NCI-H146 treated with DMSO at 0.1 percent for 48 hours (cell line): ENCODE measurements at regions not wholly inside any gene's neighbourhood (a gene's known extent, or its start where the extent isn't known, plus 50 kb on each side); places are given as distances from the start of the nearest gene placed in this dataset.

Experiments used
- DNase-seq: peaks from one replicate; lab custom pipeline; 2025; ENCODE audit not compliant: unreplicated experiment; lab: John Stamatoyannopoulos, UW

DNA sequence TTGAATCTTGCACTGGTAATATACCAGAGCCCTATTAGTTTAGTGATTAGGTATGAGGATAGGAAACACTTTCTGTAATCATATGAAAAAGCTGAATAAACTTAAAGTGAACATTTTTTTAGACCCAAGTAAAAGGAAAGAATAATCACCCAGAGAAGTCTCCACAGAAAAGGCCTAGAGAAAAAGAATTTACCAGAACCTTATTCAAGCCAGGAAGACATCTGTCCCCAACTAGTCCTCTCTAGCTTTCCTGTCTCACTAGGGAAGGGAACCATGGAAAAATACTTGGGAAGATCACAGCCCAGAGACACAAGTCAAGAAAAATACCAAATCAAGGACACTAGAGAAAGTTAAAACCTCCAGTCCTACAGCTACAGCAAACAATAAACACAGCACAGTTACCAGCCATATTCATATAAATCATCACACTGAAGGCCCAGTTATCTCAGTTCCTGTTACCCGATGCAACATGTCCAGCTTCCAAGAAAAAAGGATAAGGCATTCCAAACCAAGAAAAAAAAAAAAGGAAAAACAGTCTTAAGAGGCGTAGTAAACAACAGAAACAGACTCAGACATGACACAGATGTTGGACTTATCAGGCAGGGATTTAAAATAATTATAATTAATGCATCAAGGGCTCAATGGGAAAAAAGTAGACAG is 461.5 kb downstream of the IRS1 start:
- DNase-seq: no peak

- no peak for DNase-seq
Observed at GRCh38 chr2:226336283-226336682, 463.3 kb downstream of the IRS1 start.

- no peak for DNase-seq
Observed at GRCh38 chr2:226334981-226335720, 464.5 kb downstream of the IRS1 start.

DNA sequence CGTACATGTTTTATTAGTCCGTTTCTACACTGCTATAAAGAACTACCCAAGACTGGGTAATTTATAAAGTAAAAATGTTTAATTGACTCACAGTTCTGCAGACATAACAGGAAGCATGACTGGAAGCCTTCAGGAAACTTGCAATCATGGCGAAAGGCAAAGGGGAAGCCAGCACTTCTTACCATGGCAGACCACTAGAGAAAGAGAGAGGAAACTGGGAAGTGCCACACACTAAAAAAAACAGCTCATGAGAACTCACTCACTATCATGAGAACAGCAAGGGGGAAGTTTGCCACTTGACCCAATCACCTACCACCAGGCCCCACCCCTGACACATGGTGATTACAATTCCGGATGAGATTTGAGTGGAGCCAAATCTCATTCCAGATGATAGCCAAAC is 466.2 kb downstream of the IRS1 start:
- DNase-seq: no peak

- DNase-seq: no peak
Observed at GRCh38 chr2:226330206-226330605, 469.4 kb downstream of the IRS1 start.

DNA sequence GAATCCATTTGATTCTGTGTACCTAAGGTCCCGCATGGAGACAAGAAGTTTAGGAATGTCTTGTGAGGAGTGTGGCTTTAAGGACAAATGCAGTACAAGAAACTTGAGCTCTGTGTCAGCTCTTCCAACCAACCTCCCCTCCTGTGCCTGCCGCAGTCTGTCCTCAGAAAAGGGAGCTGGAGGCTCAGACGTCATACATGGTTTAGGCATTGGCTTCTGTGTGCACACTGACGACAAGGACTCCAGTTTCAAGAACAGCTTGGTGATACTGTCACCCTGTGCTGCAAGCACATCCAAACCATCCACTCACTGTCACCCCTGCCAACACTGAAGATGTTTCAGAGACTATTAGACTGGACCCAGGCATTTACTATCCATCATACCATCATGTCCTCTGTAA is 470.4 kb downstream of the IRS1 start:
- no peak for DNase-seq

DNA sequence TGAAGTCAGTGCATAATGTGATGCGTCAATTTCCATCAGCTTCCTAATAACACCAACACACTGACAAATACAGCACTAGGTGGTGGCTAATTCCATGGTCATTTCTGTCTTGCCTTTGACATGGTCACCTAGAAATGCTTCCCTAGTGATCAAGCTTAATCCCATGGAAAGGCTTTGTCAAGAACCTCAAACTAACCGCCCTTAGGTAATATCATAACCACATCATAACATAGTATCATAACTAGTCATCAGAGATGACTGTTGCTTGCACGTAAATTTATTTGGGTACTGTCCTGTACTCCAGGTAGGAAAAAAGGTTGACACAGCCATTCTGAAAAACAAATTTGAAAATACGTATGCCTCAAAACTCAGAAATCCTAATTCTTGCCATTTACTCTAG is 471.8 kb downstream of the IRS1 start:
- no peak for DNase-seq

GRCh38 chr2:226325526-226325925 is 474.1 kb downstream of the IRS1 start:
- no peak for DNase-seq

- DNase-seq: no peak
Observed at GRCh38 chr2:226320076-226320948, 479.3 kb downstream of the IRS1 start.

GRCh38 chr2:226317970-226318369 is 481.6 kb downstream of the IRS1 start:
- DNase-seq: no peak

DNA sequence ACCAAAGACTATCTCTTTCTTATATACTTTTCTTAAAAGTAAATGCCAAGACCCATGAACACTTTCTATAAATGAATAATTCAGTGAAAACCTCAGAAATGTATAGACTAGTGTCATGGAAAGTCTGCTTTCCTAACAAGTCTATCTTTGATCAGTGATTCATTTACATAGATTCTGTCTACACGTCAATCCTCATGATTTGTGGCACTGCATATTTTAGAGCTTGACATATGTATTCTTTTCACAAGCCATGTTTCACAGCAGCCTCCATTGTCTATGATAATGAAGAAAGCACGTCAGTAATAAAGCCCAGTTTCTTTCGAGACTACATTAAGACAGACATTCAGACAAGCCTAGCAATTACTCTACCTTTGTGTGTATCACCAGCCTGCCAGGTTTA is 486.6 kb downstream of the IRS1 start:
- DNase-seq: no peak

- no peak for DNase-seq
Observed at GRCh38 chr2:226312155-226312554, 487.5 kb downstream of the IRS1 start.

DNA sequence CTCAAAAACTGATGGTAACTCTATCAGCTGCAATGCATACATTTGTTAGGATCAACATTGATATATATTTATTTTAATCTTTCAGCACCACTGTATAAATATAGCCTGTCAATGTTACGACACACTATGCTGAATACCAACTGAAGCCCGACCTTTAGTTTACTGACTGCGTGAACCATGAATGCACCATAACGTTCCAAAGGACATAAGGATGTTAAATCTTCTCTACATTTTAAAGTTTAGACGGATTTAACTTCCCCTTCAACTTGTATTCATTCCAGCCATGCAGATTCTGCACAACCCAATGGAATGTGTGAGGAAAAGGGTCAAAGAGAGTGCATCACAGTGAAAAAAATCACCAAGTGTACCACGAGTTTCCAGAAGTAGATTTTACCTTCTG is 489.5 kb downstream of the IRS1 start:
- DNase-seq: no peak

DNA sequence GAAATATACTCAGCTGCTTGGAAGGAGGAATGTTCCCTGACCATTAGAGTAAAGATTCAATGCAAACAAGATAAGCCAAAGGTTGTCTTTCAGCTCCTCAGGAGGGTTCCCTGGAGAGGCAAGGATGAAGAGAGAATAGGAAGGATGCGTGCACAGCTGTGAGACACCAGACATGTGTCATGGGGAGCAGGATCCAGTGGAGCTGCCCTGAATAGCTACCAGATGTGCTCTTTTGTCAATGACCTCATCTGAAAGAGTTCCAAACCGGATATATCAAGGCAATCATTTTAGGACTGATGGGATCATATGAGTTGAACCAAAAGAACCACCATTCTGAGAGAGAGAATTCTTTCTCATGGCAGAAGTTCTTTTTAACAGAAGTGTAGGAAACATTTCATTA is 490.6 kb downstream of the IRS1 start:
- DNase-seq: no peak

GRCh38 chr2:226308323-226308680 is 491.3 kb downstream of the IRS1 start:
- DNase-seq: no peak

DNA sequence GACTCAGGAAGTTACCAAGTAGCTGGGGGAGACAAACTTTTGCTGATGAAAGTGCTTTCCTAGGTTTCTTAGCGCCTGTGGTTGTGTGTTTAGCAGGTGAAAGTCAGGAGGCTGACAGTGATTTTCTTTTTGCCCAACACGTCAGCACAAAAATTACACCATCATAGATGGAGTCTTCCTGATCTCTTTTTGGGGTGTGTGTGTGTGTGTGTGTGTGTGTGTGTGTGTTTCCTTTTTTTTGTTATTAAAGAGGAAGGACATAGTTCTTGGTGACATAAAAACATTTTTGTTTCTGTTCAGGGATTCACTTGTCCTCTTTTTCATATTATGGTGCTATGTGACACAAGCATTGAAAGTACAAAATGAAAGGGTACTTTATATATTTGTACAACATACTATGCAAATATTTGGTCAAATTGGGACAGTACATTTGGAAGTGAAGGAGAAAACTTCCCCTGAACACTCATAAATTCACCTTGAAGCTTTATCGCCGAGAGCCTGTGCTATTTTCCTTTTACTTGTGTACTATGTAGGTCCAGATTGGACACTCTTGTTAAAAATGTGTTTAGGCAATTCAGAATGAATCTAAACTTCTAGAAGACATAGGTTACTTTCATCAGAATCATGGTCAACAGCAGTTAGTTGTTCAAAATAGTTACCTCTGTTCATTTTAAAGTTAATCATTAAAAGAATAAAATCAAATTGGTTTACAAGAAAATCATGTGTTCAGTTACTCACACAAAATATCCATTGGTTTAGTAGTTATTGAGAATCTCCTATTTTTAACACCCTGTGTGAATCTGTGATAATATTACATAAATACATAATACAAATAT is 491.9 kb downstream of the IRS1 start:
- no peak for DNase-seq

DNA sequence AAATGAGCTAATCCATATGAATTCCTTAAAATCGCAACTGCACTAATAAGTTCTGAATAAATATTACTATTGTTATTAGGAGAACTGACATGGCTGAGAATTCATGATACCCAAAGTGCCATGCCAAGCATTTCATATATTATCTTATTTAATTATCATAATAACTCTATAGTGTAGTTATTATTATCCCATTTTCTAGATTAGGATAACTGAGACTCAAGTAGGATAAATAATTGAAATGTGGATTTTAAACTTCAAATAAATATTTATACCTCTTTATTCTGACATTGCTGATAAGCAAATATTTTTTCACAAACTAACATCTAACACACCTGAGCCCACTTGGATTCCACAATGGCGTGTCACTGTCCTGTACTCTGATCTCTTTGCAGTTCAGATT is 492.7 kb downstream of the IRS1 start:
- DNase-seq: no peak

DNA sequence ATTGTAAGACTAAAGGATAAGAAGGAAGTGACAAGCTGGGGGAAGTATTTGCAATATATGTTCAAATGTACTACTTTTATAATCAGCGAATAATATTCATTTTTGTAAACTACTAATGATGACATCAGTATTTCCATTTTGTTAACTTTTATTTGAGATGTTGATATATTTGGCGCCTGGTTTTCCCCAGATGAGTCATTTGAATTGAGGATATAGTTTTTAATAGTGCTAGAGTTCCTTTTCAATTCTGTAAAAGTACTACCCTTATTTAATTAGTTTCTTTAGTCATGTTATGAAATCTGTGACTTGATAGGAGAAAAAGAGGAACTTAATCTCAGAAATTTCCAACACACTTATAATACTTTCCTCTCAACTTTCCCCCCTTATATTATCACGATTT is 495.3 kb downstream of the IRS1 start:
- no peak for DNase-seq

GRCh38 chr2:226303707-226304106 is 495.9 kb downstream of the IRS1 start:
- no peak for DNase-seq

DNA sequence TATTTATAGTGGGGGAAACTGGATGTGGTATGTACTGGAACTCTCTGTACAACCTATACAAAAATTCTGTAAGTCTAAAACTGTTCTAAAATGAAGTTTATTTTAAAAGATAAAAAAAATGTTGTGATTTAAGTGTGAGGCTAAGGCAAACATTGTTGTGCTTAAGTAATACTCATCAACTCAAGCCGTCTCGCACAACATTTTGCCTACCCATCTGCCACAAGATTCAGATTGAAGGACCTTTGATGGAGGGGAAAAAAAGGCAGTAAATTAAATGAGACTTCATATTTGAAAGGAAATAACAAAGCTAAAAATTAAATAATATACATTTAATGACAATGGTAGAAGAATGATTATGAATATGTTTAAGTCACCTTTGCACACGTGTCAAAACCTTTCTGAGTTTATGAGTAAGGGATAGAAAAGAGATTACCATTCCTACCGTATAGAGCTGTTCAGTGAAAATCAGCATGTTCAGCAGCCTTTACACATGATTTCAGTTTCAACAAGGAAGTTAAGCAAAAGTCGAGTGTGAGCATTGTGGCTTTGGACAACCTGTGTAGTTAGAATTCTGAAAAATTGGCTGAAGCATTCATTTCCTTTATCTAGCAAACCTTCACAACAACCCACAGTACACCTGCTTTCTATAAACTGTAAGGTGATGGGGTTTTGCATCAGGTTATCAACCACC is 499.3 kb downstream of the IRS1 start:
- DNase-seq: no peak

DNA sequence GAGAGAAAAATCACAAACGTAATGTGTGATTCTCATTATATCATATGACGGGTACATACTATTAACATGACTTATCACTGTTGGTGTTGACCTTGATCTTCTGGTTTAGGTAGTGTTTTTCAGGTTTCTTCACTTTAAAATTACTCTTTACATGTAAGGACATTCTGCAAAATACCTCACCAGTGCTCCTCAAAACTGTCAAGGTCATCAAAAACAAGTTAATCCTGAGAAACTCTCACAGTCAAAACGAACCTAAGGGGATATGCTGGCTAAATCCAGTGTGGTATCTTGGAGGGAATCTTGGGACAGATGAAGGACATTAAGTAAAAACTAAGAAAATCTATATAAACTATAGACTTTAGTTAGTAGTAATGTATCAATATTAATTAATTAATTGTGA is 499.8 kb downstream of the IRS1 start:
- DNase-seq: no peak
